NCI-H1930 (cell line): ENCODE measurements at regions not wholly inside any gene's neighbourhood (a gene's known extent, or its start where the extent isn't known, plus 50 kb on each side); places are given as distances from the start of the nearest gene placed in this dataset.

ENCODE experiments used
- DNase-seq, 2 experiments: peaks; one replicate each; lab custom pipeline; 2025; lab: John Stamatoyannopoulos, UW

- no peak for DNase-seq
Observed at GRCh38 chr7:20021066-20021465, 196.1 kb downstream of the MACC1 start.

GRCh38 chr7:20019757-20020432 is 197.3 kb downstream of the MACC1 start:
- DNase-seq = no peak

GRCh38 chr7:20016669-20017068 is 200.5 kb downstream of the MACC1 start:
- DNase-seq = no peak

- DNase-seq = no peak
Observed at GRCh38 chr7:20013536-20013935, 203.6 kb downstream of the MACC1 start.

- DNase-seq = no peak
Observed at GRCh38 chr7:20012100-20012499, 205.1 kb downstream of the MACC1 start.

- no peak for DNase-seq
Observed at GRCh38 chr7:20010877-20011276, 206.3 kb downstream of the MACC1 start.

GRCh38 chr7:20007510-20007909 is 209.7 kb downstream of the MACC1 start:
- no peak for DNase-seq

- no peak for DNase-seq
Observed at GRCh38 chr7:20005081-20005480, 212.1 kb downstream of the MACC1 start.

GRCh38 chr7:19999681-20000080 is 217.5 kb downstream of the MACC1 start:
- no peak for DNase-seq

- no peak for DNase-seq
Observed at GRCh38 chr7:19991936-19992335, 218.5 kb upstream of the TMEM196 start.

- DNase-seq = no peak
Observed at GRCh38 chr7:19989906-19990305, 216.5 kb upstream of the TMEM196 start.

GRCh38 chr7:19988860-19989259 is 215.4 kb upstream of the TMEM196 start:
- no peak for DNase-seq

- DNase-seq = no peak
Observed at GRCh38 chr7:19984231-19984632, 210.8 kb upstream of the TMEM196 start.

- DNase-seq = no peak
Observed at GRCh38 chr7:19982841-19983835, 209.7 kb upstream of the TMEM196 start.

GRCh38 chr7:19973581-19973980 is 200.2 kb upstream of the TMEM196 start:
- no peak for DNase-seq

- no peak for DNase-seq
Observed at GRCh38 chr7:19972876-19973275, 199.5 kb upstream of the TMEM196 start.

GRCh38 chr7:19971956-19972355 is 198.5 kb upstream of the TMEM196 start:
- no peak for DNase-seq

- DNase-seq = no peak
Observed at GRCh38 chr7:19970514-19970913, 197.1 kb upstream of the TMEM196 start.

GRCh38 chr7:19969859-19970493 is 196.6 kb upstream of the TMEM196 start:
- DNase-seq = no peak

GRCh38 chr7:19964246-19964645 is 190.8 kb upstream of the TMEM196 start:
- DNase-seq = no peak

GRCh38 chr7:19963695-19964094 is 190.3 kb upstream of the TMEM196 start:
- DNase-seq = no peak

- DNase-seq = no peak
Observed at GRCh38 chr7:19958309-19958896, 185.0 kb upstream of the TMEM196 start.
